ENCODE measurements at regions not wholly inside any gene's neighbourhood (a gene's known extent, or its start where the extent isn't known, plus 50 kb on each side); places are given as distances from the start of the nearest gene placed in this dataset.

GRCh38 chr5:82794876-82795275, 282.3 kb downstream of the TMEM167A start:
- H3K27me3 ChIP-seq (ENCODE audit: insufficient read depth, low read length): no peaks in the 10 kb centered on the region
- no peaks in the 10 kb centered on the region for H3K4me1 ChIP-seq (ENCODE audit: control insufficient read depth, insufficient read depth, low read length, unreplicated experiment)
- no peak overlapping the region for H2AFZ ChIP-seq (ENCODE audit: low read length, unreplicated experiment)
- H3K36me3 ChIP-seq (ENCODE audit: insufficient read depth, low read length): no peaks in the 10 kb centered on the region
- no peaks in the 10 kb centered on the region for H3K79me2 ChIP-seq (ENCODE audit: control insufficient read depth, insufficient read depth, low read length, unreplicated experiment)
- no peak overlapping the region for H3K27ac ChIP-seq (ENCODE audit: low read depth, low read length)
- H3K4me3 ChIP-seq (ENCODE audit: low read depth, low read length): no peak overlapping the region

- Histone ChIP-seq H3K27me3 (ENCODE audit: insufficient read depth, low read length) (no peaks in the 10 kb centered on the region), H3K79me2 (ENCODE audit: control insufficient read depth, insufficient read depth, low read length, unreplicated experiment) (no peaks in the 10 kb centered on the region), H3K27ac (ENCODE audit: low read depth, low read length) (no peak overlapping the region), H3K36me3 (ENCODE audit: insufficient read depth, low read length) (no peaks in the 10 kb centered on the region), H3K4me3 (ENCODE audit: low read depth, low read length) (no peak overlapping the region), H2AFZ (ENCODE audit: low read length, unreplicated experiment) (no peak overlapping the region), H3K4me1 (ENCODE audit: control insufficient read depth, insufficient read depth, low read length, unreplicated experiment) (no peaks in the 10 kb centered on the region)
Observed at GRCh38 chr5:82793808-82794419, 283.3 kb downstream of the TMEM167A start.

- H3K4me3 ChIP-seq (ENCODE audit: low read depth, low read length): no peak overlapping the region
- no peaks in the 10 kb centered on the region for H3K36me3 ChIP-seq (ENCODE audit: insufficient read depth, low read length)
- no peaks in the 10 kb centered on the region for H3K27me3 ChIP-seq (ENCODE audit: insufficient read depth, low read length)
- no peaks in the 10 kb centered on the region for H3K4me1 ChIP-seq (ENCODE audit: control insufficient read depth, insufficient read depth, low read length, unreplicated experiment)
- no peak overlapping the region for H2AFZ ChIP-seq (ENCODE audit: low read length, unreplicated experiment)
- H3K79me2 ChIP-seq (ENCODE audit: control insufficient read depth, insufficient read depth, low read length, unreplicated experiment): no peaks in the 10 kb centered on the region
- no peak overlapping the region for H3K27ac ChIP-seq (ENCODE audit: low read depth, low read length)
Observed at GRCh38 chr5:82792096-82792495, 285.1 kb downstream of the TMEM167A start.

GRCh38 chr5:82789095-82789494, 288.1 kb downstream of the TMEM167A start:
- H2AFZ ChIP-seq (ENCODE audit: low read length, unreplicated experiment): no peak overlapping the region
- H3K4me1 ChIP-seq (ENCODE audit: control insufficient read depth, insufficient read depth, low read length, unreplicated experiment): no peaks in the 10 kb centered on the region
- no peaks in the 10 kb centered on the region for H3K27me3 ChIP-seq (ENCODE audit: insufficient read depth, low read length)
- no peaks in the 10 kb centered on the region for H3K79me2 ChIP-seq (ENCODE audit: control insufficient read depth, insufficient read depth, low read length, unreplicated experiment)
- H3K4me3 ChIP-seq (ENCODE audit: low read depth, low read length): no peak overlapping the region
- no peaks in the 10 kb centered on the region for H3K36me3 ChIP-seq (ENCODE audit: insufficient read depth, low read length)
- no peak overlapping the region for H3K27ac ChIP-seq (ENCODE audit: low read depth, low read length)

- no peak overlapping the region for H3K4me3 ChIP-seq (ENCODE audit: low read depth, low read length)
- H3K27ac ChIP-seq (ENCODE audit: low read depth, low read length): no peak overlapping the region
- H3K27me3 ChIP-seq (ENCODE audit: insufficient read depth, low read length): no peaks in the 10 kb centered on the region
- H2AFZ ChIP-seq (ENCODE audit: low read length, unreplicated experiment): no peak overlapping the region
- H3K79me2 ChIP-seq (ENCODE audit: control insufficient read depth, insufficient read depth, low read length, unreplicated experiment): no peaks in the 10 kb centered on the region
- no peaks in the 10 kb centered on the region for H3K36me3 ChIP-seq (ENCODE audit: insufficient read depth, low read length)
- H3K4me1 ChIP-seq (ENCODE audit: control insufficient read depth, insufficient read depth, low read length, unreplicated experiment): no peaks in the 10 kb centered on the region
Observed at GRCh38 chr5:82786748-82787147, 290.4 kb downstream of the TMEM167A start.

- Histone ChIP-seq H3K79me2 (ENCODE audit: control insufficient read depth, insufficient read depth, low read length, unreplicated experiment) (no peaks in the 10 kb centered on the region), H3K4me3 (ENCODE audit: low read depth, low read length) (no peak overlapping the region), H3K4me1 (ENCODE audit: control insufficient read depth, insufficient read depth, low read length, unreplicated experiment) (no peaks in the 10 kb centered on the region)
Observed at GRCh38 chr5:82785882-82786509, 291.2 kb downstream of the TMEM167A start.

GRCh38 chr5:82785456-82785855, 291.7 kb downstream of the TMEM167A start:
- H3K4me1 ChIP-seq (ENCODE audit: control insufficient read depth, insufficient read depth, low read length, unreplicated experiment): no peaks in the 10 kb centered on the region
- no peak overlapping the region for H3K27ac ChIP-seq (ENCODE audit: low read depth, low read length)
- no peak overlapping the region for H2AFZ ChIP-seq (ENCODE audit: low read length, unreplicated experiment)
- no peaks in the 10 kb centered on the region for H3K27me3 ChIP-seq (ENCODE audit: insufficient read depth, low read length)
- no peaks in the 10 kb centered on the region for H3K79me2 ChIP-seq (ENCODE audit: control insufficient read depth, insufficient read depth, low read length, unreplicated experiment)
- H3K36me3 ChIP-seq (ENCODE audit: insufficient read depth, low read length): no peaks in the 10 kb centered on the region
- H3K4me3 ChIP-seq (ENCODE audit: low read depth, low read length): no peak overlapping the region

More at GRCh38 chr5:82785882-82786509, 291.2 kb downstream of the TMEM167A start:
- H3K36me3 ChIP-seq (ENCODE audit: insufficient read depth, low read length): no peaks in the 10 kb centered on the region
- H3K27ac ChIP-seq (ENCODE audit: low read depth, low read length): no peak overlapping the region
- H2AFZ ChIP-seq (ENCODE audit: low read length, unreplicated experiment): no peak overlapping the region
- no peaks in the 10 kb centered on the region for H3K27me3 ChIP-seq (ENCODE audit: insufficient read depth, low read length)

- Histone ChIP-seq H3K4me3 (ENCODE audit: low read depth, low read length) (no peak overlapping the region), H3K4me1 (ENCODE audit: control insufficient read depth, insufficient read depth, low read length, unreplicated experiment) (no peaks in the 10 kb centered on the region), H2AFZ (ENCODE audit: low read length, unreplicated experiment) (no peak overlapping the region), H3K27ac (ENCODE audit: low read depth, low read length) (no peak overlapping the region), H3K27me3 (ENCODE audit: insufficient read depth, low read length) (no peaks in the 10 kb centered on the region), H3K79me2 (ENCODE audit: control insufficient read depth, insufficient read depth, low read length, unreplicated experiment) (no peaks in the 10 kb centered on the region), H3K36me3 (ENCODE audit: insufficient read depth, low read length) (no peaks in the 10 kb centered on the region)
Observed at GRCh38 chr5:82784521-82784920, 292.7 kb downstream of the TMEM167A start.

GRCh38 chr5:82777106-82777505, 300.1 kb downstream of the TMEM167A start:
- no peaks in the 10 kb centered on the region for H3K27me3 ChIP-seq (ENCODE audit: insufficient read depth, low read length)
- H3K4me1 ChIP-seq (ENCODE audit: control insufficient read depth, insufficient read depth, low read length, unreplicated experiment): no peaks in the 10 kb centered on the region
- H3K27ac ChIP-seq (ENCODE audit: low read depth, low read length): no peak overlapping the region
- no peaks in the 10 kb centered on the region for H3K79me2 ChIP-seq (ENCODE audit: control insufficient read depth, insufficient read depth, low read length, unreplicated experiment)
- H2AFZ ChIP-seq (ENCODE audit: low read length, unreplicated experiment): no peak overlapping the region
- H3K36me3 ChIP-seq (ENCODE audit: insufficient read depth, low read length): no peaks in the 10 kb centered on the region
- H3K4me3 ChIP-seq (ENCODE audit: low read depth, low read length): no peak overlapping the region

GRCh38 chr5:82772281-82772680, 304.9 kb downstream of the TMEM167A start:
- no peak overlapping the region for H3K4me3 ChIP-seq (ENCODE audit: low read depth, low read length)
- no peaks in the 10 kb centered on the region for H3K79me2 ChIP-seq (ENCODE audit: control insufficient read depth, insufficient read depth, low read length, unreplicated experiment)
- H2AFZ ChIP-seq (ENCODE audit: low read length, unreplicated experiment): no peak overlapping the region
- no peak overlapping the region for H3K27ac ChIP-seq (ENCODE audit: low read depth, low read length)
- H3K36me3 ChIP-seq (ENCODE audit: insufficient read depth, low read length): no peaks in the 10 kb centered on the region
- no peaks in the 10 kb centered on the region for H3K4me1 ChIP-seq (ENCODE audit: control insufficient read depth, insufficient read depth, low read length, unreplicated experiment)
- H3K27me3 ChIP-seq (ENCODE audit: insufficient read depth, low read length): no peaks in the 10 kb centered on the region

- no peaks in the 10 kb centered on the region for H3K79me2 ChIP-seq (ENCODE audit: control insufficient read depth, insufficient read depth, low read length, unreplicated experiment)
- H2AFZ ChIP-seq (ENCODE audit: low read length, unreplicated experiment): no peak overlapping the region
- H3K4me1 ChIP-seq (ENCODE audit: control insufficient read depth, insufficient read depth, low read length, unreplicated experiment): no peaks in the 10 kb centered on the region
- no peak overlapping the region for H3K27ac ChIP-seq (ENCODE audit: low read depth, low read length)
- H3K27me3 ChIP-seq (ENCODE audit: insufficient read depth, low read length): no peaks in the 10 kb centered on the region
- no peaks in the 10 kb centered on the region for H3K36me3 ChIP-seq (ENCODE audit: insufficient read depth, low read length)
- H3K4me3 ChIP-seq (ENCODE audit: low read depth, low read length): no peak overlapping the region
Observed at GRCh38 chr5:82766206-82766605, 311.0 kb downstream of the TMEM167A start.

Measured in ACC112 (cell line).